IPS-18a (cell line): ENCODE measurements at regions not wholly inside any gene's neighbourhood (a gene's known extent, or its start where the extent isn't known, plus 50 kb on each side); places are given as distances from the start of the nearest gene placed in this dataset.

ENCODE experiments used
- H3K27ac ChIP-seq: one replicate; pipeline ENCODE4 v1.5.1; 2013; ENCODE audit warnings: low read length
- H3K27me3 ChIP-seq: one replicate; pipeline ENCODE4 v1.6.1; 2013; ENCODE audit warnings: mild to moderate bottlenecking, low read length; ENCODE audit not compliant: control insufficient read depth, insufficient read depth
- H3K36me3 ChIP-seq: one replicate; pipeline ENCODE4 v1.6.1; 2013; ENCODE audit warnings: low read depth, low read length; ENCODE audit not compliant: control insufficient read depth
- H3K4me1 ChIP-seq: one replicate; pipeline ENCODE4 v1.6.1; 2013; ENCODE audit warnings: low read depth, low read length; ENCODE audit not compliant: control insufficient read depth
- H3K4me3 ChIP-seq: one replicate; pipeline ENCODE4 v1.5.1; 2013; ENCODE audit warnings: low read length
- H3K9ac ChIP-seq: one replicate; pipeline ENCODE4 v1.6.1; 2013; ENCODE audit warnings: mild to moderate bottlenecking, low read length, moderate library complexity
- H3K9me3 ChIP-seq: one replicate; pipeline ENCODE4 v1.6.1; 2013; ENCODE audit warnings: low read depth, low read length; ENCODE audit not compliant: control insufficient read depth

DNA sequence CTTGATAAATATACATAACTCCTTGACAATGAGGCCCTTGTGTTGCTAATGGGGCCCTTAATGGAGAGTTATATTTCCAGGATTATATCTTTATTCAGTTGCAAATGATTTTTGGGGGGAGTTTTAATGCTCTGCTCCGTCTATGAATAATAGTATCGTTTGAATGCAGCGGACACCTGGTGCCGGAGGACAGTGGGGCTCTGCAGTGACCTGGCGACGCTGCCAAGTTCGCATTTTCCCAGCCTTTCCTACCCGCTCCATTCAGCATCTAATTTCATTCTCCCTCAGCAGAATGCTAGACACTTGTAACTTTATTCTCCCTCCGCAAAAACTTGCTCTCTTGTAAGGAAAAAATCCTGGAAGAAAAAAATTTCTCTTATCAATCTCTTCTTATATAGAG is 257.6 kb upstream of the SALL3 start:
- no peaks in the 10 kb centered on the region for H3K9me3 ChIP-seq
- peaks cover 33% of the 10 kb centered on the region for H3K4me1 ChIP-seq
- peak overlapping the region; percentile 8 for H3K4me3 ChIP-seq
- no peaks in the 10 kb centered on the region for H3K36me3 ChIP-seq
- H3K27ac ChIP-seq = no peak overlapping the region
- H3K9ac ChIP-seq = no peak overlapping the region
- peaks cover 7% of the 10 kb centered on the region for H3K27me3 ChIP-seq

- H3K27ac ChIP-seq = no peak overlapping the region
Measured at GRCh38 chr18:78722386-78722785, 257.2 kb upstream of the SALL3 start.

DNA sequence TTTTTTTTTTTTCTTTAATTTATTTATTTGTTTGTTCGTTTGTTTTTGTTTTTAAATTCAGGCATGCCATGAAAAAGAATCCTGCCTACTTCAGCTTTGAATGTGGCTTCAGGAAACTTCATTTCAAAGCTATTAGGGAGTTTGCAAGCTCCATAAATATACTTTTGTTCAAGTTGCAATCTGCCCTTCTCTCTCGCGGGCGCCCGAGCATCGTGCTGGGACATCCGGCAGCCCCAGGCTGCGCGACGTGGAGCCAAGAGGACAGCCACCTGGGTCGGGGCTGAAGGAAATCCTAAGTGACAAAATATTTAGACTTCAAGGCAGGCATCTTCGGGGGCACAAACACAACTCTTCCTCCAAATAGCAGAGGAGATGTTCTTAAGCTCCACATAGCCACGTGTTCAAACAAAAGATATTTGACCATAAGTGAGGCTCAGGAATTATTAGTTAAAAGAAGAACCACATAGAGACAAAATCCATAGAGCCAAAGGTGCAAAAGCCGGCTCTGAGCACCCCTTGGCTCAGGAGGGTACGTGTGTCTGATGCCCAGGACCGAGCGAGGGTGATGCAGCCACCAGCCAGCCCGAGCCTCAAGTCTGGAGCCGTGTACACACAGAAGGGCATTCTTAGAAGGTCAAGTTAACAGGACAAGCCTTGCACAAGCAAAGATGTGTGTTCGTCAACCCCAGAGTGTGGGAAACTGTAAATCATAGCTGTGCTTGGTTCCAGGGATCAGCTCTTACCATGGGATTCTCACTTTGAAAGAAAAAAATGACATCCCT is 256.5 kb upstream of the SALL3 start:
- no peak overlapping the region for H3K9ac ChIP-seq

More at GRCh38 chr18:78722386-78722785, 257.2 kb upstream of the SALL3 start:
- H3K27me3 ChIP-seq = peaks cover 7% of the 10 kb centered on the region
- H3K4me3 ChIP-seq = no peak overlapping the region
- no peaks in the 10 kb centered on the region for H3K36me3 ChIP-seq
- peaks cover 33% of the 10 kb centered on the region for H3K4me1 ChIP-seq
- H3K9ac ChIP-seq = no peak overlapping the region
- H3K9me3 ChIP-seq = no peaks in the 10 kb centered on the region

DNA sequence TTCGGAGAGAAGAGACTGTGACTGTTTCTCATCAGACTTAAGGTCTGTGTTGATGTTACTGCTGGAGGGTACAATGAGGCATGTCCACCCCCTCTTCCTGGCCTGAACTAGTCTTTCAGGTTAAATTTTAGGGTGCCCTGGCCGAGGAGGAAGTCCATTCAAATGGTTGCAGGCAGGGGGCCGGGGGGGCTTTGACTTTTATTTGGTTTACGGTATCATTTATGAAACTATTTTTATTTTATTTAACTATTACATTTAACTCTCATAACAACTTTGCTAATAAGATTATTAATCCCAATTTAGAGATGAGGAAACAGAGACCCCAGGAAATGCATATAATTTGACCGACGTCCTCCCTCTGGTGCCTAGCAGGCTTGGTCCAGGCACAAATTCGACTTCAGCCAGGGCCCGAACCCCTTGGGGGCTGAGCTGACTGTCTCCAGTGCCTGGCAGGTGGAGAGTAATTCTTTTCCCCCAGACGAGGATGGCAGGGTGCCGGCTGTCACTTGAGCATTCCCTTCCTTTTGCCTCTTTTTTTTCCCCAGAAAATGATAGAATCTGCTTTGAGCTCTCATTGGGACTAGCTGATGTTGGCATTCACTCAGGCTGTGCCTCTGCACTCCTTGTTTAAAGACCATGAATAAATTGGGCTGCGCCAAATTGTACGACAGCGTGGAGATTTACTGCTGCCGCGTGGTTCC is 255.3 kb upstream of the SALL3 start:
- peaks cover 7% of the 10 kb centered on the region for H3K27me3 ChIP-seq
- H3K36me3 ChIP-seq = no peaks in the 10 kb centered on the region
- H3K4me3 ChIP-seq = no peak overlapping the region
- no peak overlapping the region for H3K27ac ChIP-seq
- peaks cover 33% of the 10 kb centered on the region for H3K4me1 ChIP-seq
- H3K9ac ChIP-seq = no peak overlapping the region
- H3K9me3 ChIP-seq = no peaks in the 10 kb centered on the region

More for the DNA sequence above, 256.5 kb upstream of the SALL3 start:
- Histone ChIP-seq H3K27ac (no peak overlapping the region), H3K36me3 (no peaks in the 10 kb centered on the region), H3K9me3 (no peaks in the 10 kb centered on the region), H3K4me3 (no peak overlapping the region), H3K27me3 (peaks cover 7% of the 10 kb centered on the region), H3K4me1 (peaks cover 33% of the 10 kb centered on the region)

DNA sequence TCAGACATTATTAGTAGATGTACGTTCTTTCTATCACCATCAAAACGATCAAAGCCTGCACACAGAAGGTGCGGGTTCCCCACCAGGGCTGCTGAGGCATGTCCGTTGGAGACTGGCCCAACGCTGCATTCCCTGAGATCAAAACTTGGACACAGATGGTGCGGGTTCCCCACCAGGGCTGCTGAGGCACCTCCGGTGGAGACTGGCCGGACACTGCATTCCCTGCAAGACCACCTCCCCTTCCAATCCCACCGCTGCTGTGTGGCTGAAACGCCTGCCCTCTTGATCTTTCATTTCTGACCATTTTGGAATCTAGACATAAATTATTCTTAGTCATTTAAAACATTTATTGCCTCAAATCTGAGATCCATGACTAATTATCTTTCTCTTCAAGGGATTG is 254.2 kb upstream of the SALL3 start:
- H3K9ac ChIP-seq = no peak overlapping the region
- H3K9me3 ChIP-seq = no peaks in the 10 kb centered on the region
- H3K27ac ChIP-seq = no peak overlapping the region
- no peak overlapping the region for H3K4me3 ChIP-seq
- no peaks in the 10 kb centered on the region for H3K36me3 ChIP-seq
- peaks cover 3% of the 10 kb centered on the region for H3K27me3 ChIP-seq
- H3K4me1 ChIP-seq = peaks cover 33% of the 10 kb centered on the region

DNA sequence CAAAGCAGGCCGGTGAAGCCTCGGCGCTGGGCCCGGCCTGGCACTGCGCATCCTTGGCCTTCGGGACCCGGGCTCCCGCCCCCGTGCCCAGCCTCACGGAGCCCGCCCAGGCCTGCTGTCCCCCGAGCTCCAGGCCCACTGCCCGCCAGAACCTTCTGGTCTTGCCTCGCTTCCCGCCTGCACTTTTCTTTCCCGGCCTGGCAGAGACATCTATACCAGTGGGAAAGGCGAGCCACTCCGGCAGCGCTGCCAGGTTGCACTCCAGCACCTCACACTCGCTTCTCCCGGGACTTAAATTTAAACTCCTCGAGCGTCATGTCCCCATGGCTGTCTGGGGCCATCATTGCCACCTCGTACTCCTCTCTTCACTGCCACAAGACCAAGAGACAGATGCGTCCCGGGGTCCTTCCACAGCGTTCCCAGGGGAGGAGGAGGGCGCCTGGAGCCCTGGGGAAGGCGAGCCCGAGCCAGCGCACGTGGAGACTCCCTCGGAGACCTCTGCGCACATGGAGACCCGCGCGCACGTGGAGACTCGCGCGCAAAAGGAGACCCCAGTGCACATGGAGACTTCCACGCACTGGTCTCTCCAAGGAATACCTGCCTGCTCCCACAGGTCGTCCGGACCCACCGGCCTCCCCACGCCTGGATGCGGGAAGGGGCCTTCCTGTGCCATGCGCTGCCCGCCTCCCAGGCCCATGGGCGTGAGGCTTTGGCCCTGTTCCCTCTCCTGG is 253.1 kb upstream of the SALL3 start:
- Histone ChIP-seq H3K9ac (no peak overlapping the region), H3K4me3 (no peak overlapping the region), H3K27me3 (no peaks in the 10 kb centered on the region), H3K9me3 (no peaks in the 10 kb centered on the region), H3K4me1 (peaks cover 28% of the 10 kb centered on the region), H3K36me3 (no peaks in the 10 kb centered on the region), H3K27ac (no peak overlapping the region)

GRCh38 chr18:78727057-78727739 is 252.4 kb upstream of the SALL3 start:
- H3K9ac ChIP-seq = no peak overlapping the region
- H3K27ac ChIP-seq = no peak overlapping the region
- H3K9me3 ChIP-seq = no peaks in the 10 kb centered on the region
- no peaks in the 10 kb centered on the region for H3K36me3 ChIP-seq
- H3K4me3 ChIP-seq = no peak overlapping the region
- peaks cover 21% of the 10 kb centered on the region for H3K4me1 ChIP-seq
- H3K27me3 ChIP-seq = no peaks in the 10 kb centered on the region

DNA sequence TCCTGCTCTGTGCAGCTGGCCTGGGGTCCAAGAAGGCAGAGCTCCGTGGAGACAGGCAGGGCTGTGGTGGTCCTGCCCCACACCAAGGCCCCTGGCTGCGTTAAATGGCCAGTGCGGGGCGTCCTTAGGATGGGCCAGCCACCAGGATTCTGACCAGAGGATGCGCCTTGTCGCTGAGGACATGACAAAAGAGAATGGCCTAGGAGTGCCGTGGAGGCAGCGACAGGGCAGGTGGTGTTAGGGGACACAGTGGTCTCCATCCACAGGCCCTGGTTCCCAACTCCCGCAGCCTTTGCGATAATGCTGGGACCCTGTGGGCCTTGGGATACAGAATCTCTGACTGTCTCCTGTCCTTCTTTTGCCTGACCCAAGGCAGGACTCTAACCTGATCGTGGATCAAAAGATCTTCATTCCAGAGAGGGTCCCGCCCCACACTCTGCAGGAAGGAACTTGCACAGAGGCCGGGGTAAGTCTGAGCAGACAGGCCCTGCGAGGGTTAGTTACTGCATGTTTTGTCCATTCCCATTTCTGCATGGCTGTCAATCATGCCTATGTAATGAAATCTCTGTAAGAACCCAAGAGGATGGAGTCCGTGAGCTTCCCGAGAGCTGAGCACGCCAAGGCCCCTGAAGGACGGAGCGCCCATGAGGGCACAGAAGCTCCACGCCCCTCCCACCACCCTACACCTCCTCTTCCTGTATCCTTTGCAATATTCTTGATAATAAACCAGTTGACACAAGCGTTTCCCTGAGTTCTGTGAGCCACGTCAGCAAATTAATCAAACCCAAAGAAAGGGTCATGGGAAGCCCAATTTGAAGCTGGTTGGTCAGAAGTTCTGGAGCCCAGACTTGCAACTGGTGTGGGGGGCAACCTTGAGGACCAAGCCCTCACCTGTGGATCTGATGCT is 251.5 kb upstream of the SALL3 start:
- Histone ChIP-seq H3K4me1 (peaks cover 11% of the 10 kb centered on the region), H3K27me3 (no peaks in the 10 kb centered on the region), H3K9me3 (no peaks in the 10 kb centered on the region), H3K4me3 (no peak overlapping the region), H3K36me3 (no peaks in the 10 kb centered on the region), H3K27ac (no peak overlapping the region), H3K9ac (no peak overlapping the region)

GRCh38 chr18:78728784-78729467 is 250.7 kb upstream of the SALL3 start:
- Histone ChIP-seq H3K36me3 (no peaks in the 10 kb centered on the region), H3K27ac (no peak overlapping the region), H3K4me1 (peaks cover 4% of the 10 kb centered on the region), H3K9ac (no peak overlapping the region), H3K9me3 (no peaks in the 10 kb centered on the region), H3K27me3 (no peaks in the 10 kb centered on the region), H3K4me3 (no peak overlapping the region)

DNA sequence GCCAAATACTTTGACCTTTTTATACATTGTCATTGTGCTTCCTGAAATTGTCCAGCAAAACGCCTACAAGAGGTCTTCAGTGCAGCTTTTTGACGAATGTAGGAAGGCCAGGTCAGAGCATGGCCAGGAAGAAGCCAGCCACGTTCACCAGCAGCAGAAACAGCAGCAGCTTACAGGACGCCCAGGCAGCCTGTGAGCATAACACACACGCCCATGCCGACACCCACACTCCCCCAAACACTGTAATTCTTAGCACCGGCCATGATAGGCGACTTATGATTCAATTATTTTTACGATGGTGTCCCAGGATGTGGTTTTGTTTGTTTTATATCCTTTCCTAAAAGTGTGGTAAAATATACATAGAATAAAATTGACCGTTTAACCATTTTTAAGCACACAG is 249.1 kb upstream of the SALL3 start:
- Histone ChIP-seq H3K9me3 (no peaks in the 10 kb centered on the region), H3K36me3 (no peaks in the 10 kb centered on the region), H3K27ac (no peak overlapping the region), H3K4me3 (no peak overlapping the region), H3K9ac (no peak overlapping the region), H3K27me3 (no peaks in the 10 kb centered on the region), H3K4me1 (no peaks in the 10 kb centered on the region)
